Uterus (tissue), 2 donors: ENCODE measurements at regions not wholly inside any gene's neighbourhood (a gene's known extent, or its start where the extent isn't known, plus 50 kb on each side); places are given as distances from the start of the nearest gene placed in this dataset.

Experiments used
- POLR2A ChIP-seq, 2 donors: fragments of 450-650 bp; IDR thresholded peaks; one replicate each; pipeline ENCODE4 v1.6.1; 2016; ENCODE audit warnings: antibody characterized with exemption in 2 of 2, mild to moderate bottlenecking in 1 of 2, moderate library complexity in 1 of 2
- TF ChIP-seq, protein P1 (sequence below), 4 experiments: fragments of 200-600 bp in 2 of 4; fragments of 450-650 bp in 2 of 4; sonication (generic) in 2 of 4; IDR thresholded peaks; one replicate each; pipeline ENCODE4 v1.5.1; 2016 to 2019; ENCODE audit warnings: antibody characterized with exemption in 4 of 4, mild to moderate bottlenecking in 2 of 4, moderate library complexity in 1 of 4

DNA sequence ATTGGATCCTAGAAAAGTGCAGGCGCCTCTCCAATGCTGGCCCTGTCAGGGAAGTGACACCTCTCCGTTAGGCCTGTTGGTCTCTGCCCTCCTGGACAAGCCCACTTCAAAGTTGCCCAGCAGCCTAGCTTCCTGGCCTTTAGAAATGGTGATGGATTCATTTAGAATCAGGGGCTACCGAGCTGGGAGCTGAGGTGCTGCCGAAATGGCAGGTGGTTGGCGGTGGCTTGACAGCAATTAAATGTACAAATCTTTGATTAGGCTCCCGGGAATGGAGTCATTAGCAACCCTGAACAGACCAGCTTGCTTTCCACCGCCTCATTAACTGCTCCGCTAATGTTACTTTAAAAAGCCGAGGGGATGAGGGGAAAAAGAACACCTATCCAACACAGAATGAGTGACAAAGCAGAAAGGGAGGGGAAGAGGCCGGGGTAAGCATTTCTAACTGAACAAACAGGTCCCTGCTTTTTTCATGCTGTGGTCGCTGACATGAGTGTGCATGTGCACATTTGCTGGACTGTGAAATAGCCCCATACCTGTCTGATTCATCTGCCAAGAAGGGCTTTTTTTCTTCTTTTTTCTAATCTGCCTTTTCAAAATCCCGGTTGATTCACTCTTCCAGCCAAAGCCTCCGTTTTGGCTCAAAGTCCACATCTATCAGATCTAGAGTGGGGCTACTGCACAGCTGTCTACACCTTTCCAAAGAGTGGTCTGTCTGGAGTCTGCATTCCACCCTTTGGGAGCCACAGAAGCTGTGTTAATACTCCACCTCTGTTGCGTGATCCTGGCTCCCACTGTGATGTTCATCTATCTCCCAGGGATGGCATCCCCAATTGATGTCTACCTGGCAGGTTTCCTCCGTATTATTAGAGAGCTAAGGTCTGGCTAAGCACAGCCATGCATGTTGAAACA, 431.9 kb downstream of the COG6 start:
- TF ChIP-seq, protein P1, sequence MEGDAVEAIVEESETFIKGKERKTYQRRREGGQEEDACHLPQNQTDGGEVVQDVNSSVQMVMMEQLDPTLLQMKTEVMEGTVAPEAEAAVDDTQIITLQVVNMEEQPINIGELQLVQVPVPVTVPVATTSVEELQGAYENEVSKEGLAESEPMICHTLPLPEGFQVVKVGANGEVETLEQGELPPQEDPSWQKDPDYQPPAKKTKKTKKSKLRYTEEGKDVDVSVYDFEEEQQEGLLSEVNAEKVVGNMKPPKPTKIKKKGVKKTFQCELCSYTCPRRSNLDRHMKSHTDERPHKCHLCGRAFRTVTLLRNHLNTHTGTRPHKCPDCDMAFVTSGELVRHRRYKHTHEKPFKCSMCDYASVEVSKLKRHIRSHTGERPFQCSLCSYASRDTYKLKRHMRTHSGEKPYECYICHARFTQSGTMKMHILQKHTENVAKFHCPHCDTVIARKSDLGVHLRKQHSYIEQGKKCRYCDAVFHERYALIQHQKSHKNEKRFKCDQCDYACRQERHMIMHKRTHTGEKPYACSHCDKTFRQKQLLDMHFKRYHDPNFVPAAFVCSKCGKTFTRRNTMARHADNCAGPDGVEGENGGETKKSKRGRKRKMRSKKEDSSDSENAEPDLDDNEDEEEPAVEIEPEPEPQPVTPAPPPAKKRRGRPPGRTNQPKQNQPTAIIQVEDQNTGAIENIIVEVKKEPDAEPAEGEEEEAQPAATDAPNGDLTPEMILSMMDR (IDR thresholded peaks at IDR 0.05) = no peak
- TF ChIP-seq POLR2A (IDR thresholded peaks at IDR 0.05) = no peak
